SK-N-SH (cell line): ENCODE measurements at regions not wholly inside any gene's neighbourhood (a gene's known extent, or its start where the extent isn't known, plus 50 kb on each side); places are given as distances from the start of the nearest gene placed in this dataset.
"Not testable (repeated sequence)": the region's sequence is repeated elsewhere in the genome, so short reads cannot be mapped to it uniquely, and the experiment has no call there.

ENCODE experiments used
- CTCF ChIA-PET: fragments of 300-600, 350-600 bp; formaldehyde crosslinking; extraction: SDS; loops from one replicate; lab custom pipeline; 2021; lab: Yijun Ruan, JAX
- POLR2A ChIA-PET: fragments of 350-600 bp; sonication (Branson Sonifier 250); formaldehyde crosslinking; extraction: SDS; loops from one replicate; lab custom pipeline; 2020; ENCODE audit warnings: antibody characterized with exemption, inconsistent platforms; lab: Yijun Ruan, JAX
- DNase-seq: peaks from one replicate; pipeline ENCODE4 v3.0.0; 2012
- H2AFZ ChIP-seq: fragments of 200-600 bp; sonication (generic); 2 replicates; pipeline ENCODE4 v1.8.1; 2016; ENCODE audit warnings: antibody characterized with exemption, mild to moderate bottlenecking, low read depth
- H3F3A ChIP-seq: fragments of 200-600 bp; sonication (generic); replicated peaks from 2 replicates; pipeline ENCODE3; 2016; ENCODE audit warnings: antibody characterized with exemption, mild to moderate bottlenecking; ENCODE audit not compliant: insufficient read depth
- H3K27ac ChIP-seq, 2 experiments: fragments of 200-500 bp in 1 of 2; fragments of 200-600 bp in 1 of 2; sonication (Bioruptor generic) in 1 of 2; sonication (generic), shearing (Covaris generic) in 1 of 2; 2 replicates each; pipeline versions ENCODE4 v1.5.1 to v1.6.1; 2014 to 2016; ENCODE audit warnings: low read depth in 2 of 2, inconsistent platforms in 1 of 2, low read length in 1 of 2, mild to moderate bottlenecking in 1 of 2, mixed read lengths in 1 of 2
- H3K27me3 ChIP-seq: fragments of 200-600 bp; sonication (generic), shearing (Covaris generic); 2 replicates; pipeline ENCODE4 v1.6.1; 2016; ENCODE audit warnings: mixed run types; ENCODE audit not compliant: insufficient read depth
- H3K36me3 ChIP-seq, 2 experiments: fragments of 200-500 bp in 1 of 2; fragments of 200-600 bp in 1 of 2; sonication (Bioruptor generic) in 1 of 2; sonication (generic) in 1 of 2; replicated peaks in 1 of 2; 2 replicates each; pipeline versions ENCODE3 to v1.5.1; 2014 to 2016; ENCODE audit warnings: low read length in 1 of 2, mild to moderate bottlenecking in 1 of 2; ENCODE audit not compliant: insufficient read depth in 2 of 2, control insufficient read depth in 1 of 2
- H3K4me1 ChIP-seq, 2 experiments: fragments of 200-500 bp in 1 of 2; fragments of 200-600 bp in 1 of 2; sonication (Bioruptor generic) in 1 of 2; sonication (generic), shearing (Covaris generic) in 1 of 2; 2 replicates each; pipeline versions ENCODE4 v1.5.1 to v1.6.1; 2014 to 2016; ENCODE audit warnings: low read depth in 1 of 2, low read length in 1 of 2, mixed run types in 1 of 2; ENCODE audit not compliant: insufficient read depth in 2 of 2, control insufficient read depth in 1 of 2
- H3K4me2 ChIP-seq: fragments of 200-600 bp; sonication (generic), shearing (Covaris generic); 2 replicates; pipeline ENCODE4 v1.6.1; 2017; ENCODE audit warnings: mixed run types
- H3K4me3 ChIP-seq, 2 experiments: fragments of 200-500 bp in 1 of 2; fragments of 200-600 bp in 1 of 2; sonication (Bioruptor generic) in 1 of 2; sonication (generic), shearing (Covaris generic) in 1 of 2; 2 replicates each; pipeline versions ENCODE4 v1.5.1 to v1.8.1; 2014 to 2016; ENCODE audit warnings: low read depth in 2 of 2, inconsistent platforms in 1 of 2, low read length in 1 of 2, mild to moderate bottlenecking in 1 of 2, mixed read lengths in 1 of 2, moderate library complexity in 1 of 2
- H3K79me2 ChIP-seq: fragments of 200-600 bp; sonication (generic); 2 replicates; pipeline ENCODE4 v1.8.1; 2017; ENCODE audit warnings: mild to moderate bottlenecking; ENCODE audit not compliant: insufficient read depth
- H3K9ac ChIP-seq: fragments of 200-600 bp; sonication (generic); 2 replicates; pipeline ENCODE4 v1.6.1; 2017; ENCODE audit warnings: mixed run types
- H3K9me2 ChIP-seq: fragments of 200-600 bp; sonication (generic); 2 replicates; pipeline ENCODE4 v1.6.1; 2017; ENCODE audit warnings: mixed run types
- H3K9me3 ChIP-seq: fragments of 200-600 bp; sonication (generic); 2 replicates; pipeline ENCODE4 v1.6.1; 2017; ENCODE audit warnings: mixed run types, mild to moderate bottlenecking, moderate library complexity
- H4K20me1 ChIP-seq: fragments of 200-600 bp; sonication (generic); 2 replicates; pipeline ENCODE4 v1.6.1; 2017; ENCODE audit warnings: mild to moderate bottlenecking, mixed run types; ENCODE audit not compliant: insufficient read depth
- CHD2 ChIP-seq: fragments of 150-350 bp; IDR thresholded peaks from 2 replicates; pipeline ENCODE4 v1.6.1; 2018; ENCODE audit warnings: low read length; ENCODE audit not compliant: partially characterized antibody
- EP300 ChIP-seq, 2 experiments: IDR thresholded peaks; 2 replicates each; pipeline versions ENCODE4 v1.4.0 to v1.6.1; 2012; ENCODE audit warnings: borderline replicate concordance in 1 of 2, low read depth in 1 of 2, low read length in 1 of 2
- FOXJ3 ChIP-seq: sonication (generic); formaldehyde crosslinking; IDR thresholded peaks from 2 replicates; pipeline ENCODE4 v1.5.1; 2020; ENCODE audit warnings: mild to moderate bottlenecking, missing genetic modification reagents
- FOXM1 ChIP-seq: IDR thresholded peaks from 2 replicates; pipeline ENCODE4 v1.4.0; 2012; ENCODE audit warnings: low read depth, mild to moderate bottlenecking
- GATA2 ChIP-seq: sonication (generic); formaldehyde crosslinking; IDR thresholded peaks from 2 replicates; pipeline ENCODE4 v1.5.0; 2020; ENCODE audit warnings: mild to moderate bottlenecking, missing genetic modification reagents
- MXI1 ChIP-seq: IDR thresholded peaks from 2 replicates; pipeline ENCODE4 v1.6.1; 2012; ENCODE audit warnings: mild to moderate bottlenecking, low read depth, low read length, improper control_type of control experiment
- NRF1 ChIP-seq: IDR thresholded peaks from 2 replicates; pipeline ENCODE4 v1.6.1; 2012; ENCODE audit warnings: low read depth, mild to moderate bottlenecking, low read length
- POLR2AphosphoS5 ChIP-seq: IDR thresholded peaks from 2 replicates; pipeline ENCODE4 v1.6.1; 2012; ENCODE audit warnings: low read depth, low read length
- RCOR1 ChIP-seq: fragments of 150-350 bp; IDR thresholded peaks from 2 replicates; pipeline ENCODE4 v1.6.1; 2017; ENCODE audit warnings: antibody characterized with exemption, low read length
- RXRA ChIP-seq: IDR thresholded peaks from 2 replicates; pipeline ENCODE4 v1.4.0; 2012; ENCODE audit warnings: low read depth, mild to moderate bottlenecking, borderline replicate concordance
- SIN3A ChIP-seq: IDR thresholded peaks from 2 replicates; pipeline ENCODE4 v1.6.1; 2012; ENCODE audit warnings: low read depth, mild to moderate bottlenecking, low read length, moderate library complexity, borderline replicate concordance
- TCF12 ChIP-seq: IDR thresholded peaks from 2 replicates; pipeline ENCODE4 v1.4.0; 2012
- YY1 ChIP-seq: IDR thresholded peaks from 2 replicates; pipeline ENCODE4 v1.4.0; 2012; ENCODE audit warnings: low read depth, mild to moderate bottlenecking
- WGBS: methylation state at CpG from one replicate; pipeline ENCODE4 v1.1.6; 2017; ENCODE audit warnings: low lambda C conversion rate; 5-methylcytosine and 5-hydroxymethylcytosine counted together
- TF ChIP-seq, protein P1 (sequence below): IDR thresholded peaks from 2 replicates; pipeline ENCODE4 v1.4.0; 2012; ENCODE audit warnings: low read depth, borderline replicate concordance
- TF ChIP-seq, protein P2 (sequence below): fragments of 150-350 bp; IDR thresholded peaks from 2 replicates; pipeline ENCODE4 v1.6.1; 2016; ENCODE audit warnings: mild to moderate bottlenecking, low read depth, low read length

- Histone ChIP-seq H3K9me3 (no peaks in the 10 kb centered on the region), H3K4me1 (peaks cover 0 to 3% of the 10 kb centered on the region in 2 experiments; a peak in 1 of 4 replicates), H2AFZ (no peak overlapping the region), H3K27me3 (no peaks in the 10 kb centered on the region), H3K9me2 (no peaks in the 10 kb centered on the region), H3K27ac (no peak overlapping the region), H3K4me3 (no peak overlapping the region), H3K9ac (no peak overlapping the region), H4K20me1 (no peaks in the 10 kb centered on the region), H3K36me3 (no peaks in the 10 kb centered on the region), H3K4me2 (no peak overlapping the region), H3F3A (no peaks in the 10 kb centered on the region), H3K79me2 (no peaks in the 10 kb centered on the region)
- TF ChIP-seq YY1 (no peak), MXI1 (no peak), POLR2AphosphoS5 (no peak), FOXM1 (no peak), SIN3A (no peak), NRF1 (no peak), RCOR1 (no peak), CHD2 (no peak), GATA2 (CRISPR knock-in tag) (no peak), RXRA (no peak), TCF12 (no peak), FOXJ3 (CRISPR knock-in tag) (no peak), EP300 (IDR thresholded peaks at IDR 0.05; ENCODE audit: borderline replicate concordance in 1 of 2, low read depth in 1 of 2, low read length in 1 of 2) (no peak)
- TF ChIP-seq, protein P1, sequence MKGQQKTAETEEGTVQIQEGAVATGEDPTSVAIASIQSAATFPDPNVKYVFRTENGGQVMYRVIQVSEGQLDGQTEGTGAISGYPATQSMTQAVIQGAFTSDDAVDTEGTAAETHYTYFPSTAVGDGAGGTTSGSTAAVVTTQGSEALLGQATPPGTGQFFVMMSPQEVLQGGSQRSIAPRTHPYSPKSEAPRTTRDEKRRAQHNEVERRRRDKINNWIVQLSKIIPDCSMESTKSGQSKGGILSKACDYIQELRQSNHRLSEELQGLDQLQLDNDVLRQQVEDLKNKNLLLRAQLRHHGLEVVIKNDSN: no peak
- TF ChIP-seq, protein P2, sequence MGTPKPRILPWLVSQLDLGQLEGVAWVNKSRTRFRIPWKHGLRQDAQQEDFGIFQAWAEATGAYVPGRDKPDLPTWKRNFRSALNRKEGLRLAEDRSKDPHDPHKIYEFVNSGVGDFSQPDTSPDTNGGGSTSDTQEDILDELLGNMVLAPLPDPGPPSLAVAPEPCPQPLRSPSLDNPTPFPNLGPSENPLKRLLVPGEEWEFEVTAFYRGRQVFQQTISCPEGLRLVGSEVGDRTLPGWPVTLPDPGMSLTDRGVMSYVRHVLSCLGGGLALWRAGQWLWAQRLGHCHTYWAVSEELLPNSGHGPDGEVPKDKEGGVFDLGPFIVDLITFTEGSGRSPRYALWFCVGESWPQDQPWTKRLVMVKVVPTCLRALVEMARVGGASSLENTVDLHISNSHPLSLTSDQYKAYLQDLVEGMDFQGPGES: no peak
- DNase-seq: no peak
- CTCF ChIA-PET: interaction anchor here (1.0 kb wide), 1 partner anchor 197 kb away, joined by 3 read pairs; no protein-coding TSS in a partner anchor
- POLR2A ChIA-PET: no interaction called here
- WGBS: 69% methylated on average over 12 of the region's 13 CpGs
These were observed 141.5 kb upstream of the TOP1 start for GRCh38 chr20:40887105-40887504.

DNA sequence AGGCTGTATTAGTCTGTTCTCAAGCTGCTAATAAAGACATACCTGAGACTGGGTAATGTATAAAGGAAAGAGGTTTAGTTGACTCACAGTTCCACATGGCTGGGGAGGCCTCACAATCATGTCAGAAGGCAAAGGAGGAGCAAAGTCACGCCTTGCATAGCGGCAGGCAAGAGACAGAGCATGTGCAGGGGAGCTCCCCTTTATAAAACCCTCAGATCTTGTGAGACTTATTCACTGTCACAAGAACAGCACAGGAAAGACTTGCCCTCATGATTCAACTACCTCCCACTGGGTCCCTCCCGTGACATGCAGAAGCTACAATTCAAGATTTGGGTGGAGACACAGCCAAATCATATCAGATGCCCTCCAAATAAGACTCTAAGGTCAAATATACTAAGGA, 139.4 kb upstream of the TOP1 start:
- H3K9me3 ChIP-seq, H3F3A ChIP-seq, H2AFZ ChIP-seq, H3K4me3 ChIP-seq, H3K36me3 ChIP-seq, H3K9me2 ChIP-seq, H3K9ac ChIP-seq, H3K4me1 ChIP-seq, H3K4me2 ChIP-seq, POLR2A ChIA-PET, DNase-seq, H3K27ac ChIP-seq, H3K79me2 ChIP-seq, H4K20me1 ChIP-seq, H3K27me3 ChIP-seq: not testable (repeated sequence)
- WGBS: 52% methylated on average over 3 of the region's 3 CpGs
- CTCF ChIA-PET: interaction anchor here (1.1 to 1.3 kb wide), 2 partner anchors 20 to 56 kb away, joined by 3 read pairs; no protein-coding TSS in a partner anchor
